ENCODE measurements at regions not wholly inside any gene's neighbourhood (a gene's known extent, or its start where the extent isn't known, plus 50 kb on each side); places are given as distances from the start of the nearest gene placed in this dataset.
"Not testable (repeated sequence)": the region's sequence is repeated elsewhere in the genome, so short reads cannot be mapped to it uniquely, and the experiment has no call there.

DNA sequence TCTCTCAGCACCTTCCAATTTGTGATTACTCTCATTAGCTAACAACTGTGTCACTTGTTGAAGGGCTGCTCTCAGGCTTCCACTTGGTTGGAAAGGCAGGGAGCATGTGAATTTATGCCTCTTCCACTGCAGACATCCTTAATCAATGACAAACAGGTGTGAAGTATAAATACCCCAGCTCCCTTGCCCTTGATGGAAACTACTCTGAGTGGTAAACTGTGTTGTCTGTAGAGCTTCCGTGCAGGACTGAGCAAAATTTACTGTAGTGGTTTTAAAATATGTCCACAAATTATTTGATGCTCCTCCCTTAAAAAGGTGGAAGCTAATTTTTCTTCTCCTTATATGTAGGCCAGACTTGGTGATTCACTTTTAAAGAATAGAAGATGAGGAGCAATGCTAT lies 253.0 kb upstream of the TBX18 start:
- Histone ChIP-seq H2AFZ (ENCODE audit: low read depth, low read length) (no peak overlapping the region), H3K27me3 (ENCODE audit: insufficient read depth, low read length) (no peaks in the 10 kb centered on the region), H3K4me1 (ENCODE audit: insufficient read depth, low read length) (no peaks in the 10 kb centered on the region), H3K4me3 (ENCODE audit: low read length) (no peak overlapping the region), H3K36me3 (ENCODE audit: insufficient read depth, low read length) (no peaks in the 10 kb centered on the region), H3K9me3 (ENCODE audit: low read length) (no peaks in the 10 kb centered on the region)

DNA sequence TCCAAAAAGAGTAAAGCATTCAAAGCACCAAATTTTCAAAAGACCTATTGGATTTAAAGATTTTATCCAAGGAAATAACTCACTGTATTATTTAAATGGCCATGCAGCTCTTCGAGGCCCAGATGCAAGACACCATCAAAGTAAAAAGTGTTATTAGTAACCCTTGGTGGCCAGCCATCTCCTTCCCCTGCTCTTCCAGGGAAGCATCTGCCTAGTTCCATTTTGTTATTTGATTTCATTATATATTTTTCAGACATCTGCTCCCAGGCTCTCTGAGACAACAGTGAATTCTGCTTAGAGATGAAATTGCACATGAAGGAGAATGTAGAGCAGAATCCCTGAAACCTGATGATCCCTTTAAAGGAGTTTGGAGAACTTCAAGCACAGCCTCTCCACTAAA lies 252.3 kb upstream of the TBX18 start:
- Histone ChIP-seq H3K9me3 (ENCODE audit: low read length) (no peaks in the 10 kb centered on the region), H2AFZ (ENCODE audit: low read depth, low read length) (no peak overlapping the region), H3K4me3 (ENCODE audit: low read length) (no peak overlapping the region), H3K27me3 (ENCODE audit: insufficient read depth, low read length) (no peaks in the 10 kb centered on the region), H3K36me3 (ENCODE audit: insufficient read depth, low read length) (no peaks in the 10 kb centered on the region), H3K4me1 (ENCODE audit: insufficient read depth, low read length) (no peaks in the 10 kb centered on the region)

DNA sequence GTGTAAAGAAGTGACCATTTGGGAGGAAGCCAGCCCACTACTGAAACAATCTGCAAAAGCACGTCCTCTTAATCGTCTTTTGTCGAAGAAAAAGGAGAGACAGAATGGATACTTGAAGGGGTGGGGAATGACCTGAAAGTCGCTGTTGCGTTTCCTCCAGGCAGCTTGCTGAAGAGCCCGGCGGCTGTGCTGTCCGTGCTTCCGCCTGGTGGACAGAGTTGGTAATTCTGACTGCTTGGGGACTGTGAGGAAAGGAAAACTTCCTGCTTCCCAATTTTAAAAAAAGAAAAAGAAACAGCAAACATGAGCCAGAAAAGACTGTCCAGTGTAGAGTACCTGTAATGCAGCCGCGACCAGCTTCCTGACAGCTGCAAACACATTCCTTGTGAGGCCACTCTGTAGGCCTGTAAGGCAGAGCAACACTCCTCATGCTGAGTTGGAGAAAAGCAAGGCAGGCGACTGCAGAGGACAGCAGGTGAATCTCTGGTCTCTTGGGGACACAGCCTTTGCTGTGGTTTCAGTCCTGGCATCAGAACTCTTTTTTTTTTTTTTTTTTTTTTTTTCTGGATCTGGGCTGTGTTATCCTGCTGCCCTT lies 251.1 kb upstream of the TBX18 start:
- no peaks in the 10 kb centered on the region for H3K27me3 ChIP-seq (ENCODE audit: insufficient read depth, low read length)
- H3K36me3 ChIP-seq (ENCODE audit: insufficient read depth, low read length): no peaks in the 10 kb centered on the region
- H3K4me3 ChIP-seq (ENCODE audit: low read length): no peak overlapping the region
- H2AFZ ChIP-seq (ENCODE audit: low read depth, low read length): no peak overlapping the region
- H3K9me3 ChIP-seq (ENCODE audit: low read length): no peaks in the 10 kb centered on the region
- H3K4me1 ChIP-seq (ENCODE audit: insufficient read depth, low read length): no peaks in the 10 kb centered on the region

DNA sequence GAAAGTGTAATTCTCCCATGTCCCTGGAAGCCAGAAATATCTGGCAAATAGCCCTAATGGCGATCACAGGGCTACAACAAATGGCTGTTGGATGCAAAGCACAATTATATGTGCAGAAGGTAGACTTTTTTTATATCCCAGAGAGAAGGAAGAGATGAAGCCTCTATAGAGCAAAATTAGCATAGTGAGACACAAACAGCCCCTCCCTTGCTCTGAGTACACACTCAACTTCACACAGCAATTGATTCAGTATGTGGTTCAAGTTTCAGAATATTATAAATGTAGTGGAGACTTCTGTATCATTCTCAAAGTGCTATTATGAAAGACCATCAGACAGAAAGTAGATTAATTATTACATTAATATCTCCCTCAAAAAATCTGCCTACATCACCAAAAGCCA lies 246.5 kb upstream of the TBX18 start:
- Histone ChIP-seq H3K4me1 (ENCODE audit: insufficient read depth, low read length) (no peaks in the 10 kb centered on the region), H3K4me3 (ENCODE audit: low read length) (no peak overlapping the region), H3K36me3 (ENCODE audit: insufficient read depth, low read length) (no peaks in the 10 kb centered on the region), H3K9me3 (ENCODE audit: low read length) (no peaks in the 10 kb centered on the region), H3K27me3 (ENCODE audit: insufficient read depth, low read length) (no peaks in the 10 kb centered on the region), H2AFZ (ENCODE audit: low read depth, low read length) (no peak overlapping the region)

DNA sequence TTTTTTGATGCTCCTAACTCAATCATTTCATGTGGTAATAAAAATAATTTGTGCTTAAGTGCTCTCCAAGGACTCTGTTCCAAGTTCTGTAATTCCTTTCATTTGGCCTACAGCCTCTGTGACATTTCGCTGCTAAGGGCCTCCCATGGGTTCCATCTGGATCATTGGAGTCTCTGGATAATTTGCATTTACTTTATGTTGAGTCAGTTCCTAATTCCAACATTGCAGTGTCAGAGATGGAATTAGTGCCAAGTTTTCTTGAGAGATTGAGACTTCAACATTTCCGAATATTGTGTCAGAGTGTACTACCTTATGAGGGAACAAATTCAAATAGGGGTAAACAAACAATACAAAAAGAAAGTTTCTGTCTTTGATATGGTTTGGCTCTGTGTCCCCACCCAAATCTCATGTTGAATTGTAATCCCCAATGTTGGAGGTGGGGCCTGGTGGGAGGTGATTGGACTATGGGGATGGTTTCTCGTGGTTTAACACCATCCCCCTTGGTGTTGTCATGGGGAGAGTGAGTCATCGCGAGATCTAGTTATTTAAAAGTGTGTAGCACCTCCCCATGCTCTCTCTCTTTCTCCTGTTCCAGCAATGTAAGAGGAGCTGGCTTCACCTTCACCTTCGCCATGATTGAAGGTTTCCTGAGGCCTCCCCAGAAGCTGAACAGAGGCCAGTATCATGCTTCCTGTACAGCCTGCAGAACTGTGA lies 244.1 kb upstream of the TBX18 start:
- H3K27me3 ChIP-seq (ENCODE audit: insufficient read depth, low read length): no peaks in the 10 kb centered on the region
- H3K9me3 ChIP-seq (ENCODE audit: low read length): no peaks in the 10 kb centered on the region
- no peak overlapping the region for H3K4me3 ChIP-seq (ENCODE audit: low read length)
- H3K4me1 ChIP-seq (ENCODE audit: insufficient read depth, low read length): no peaks in the 10 kb centered on the region
- no peaks in the 10 kb centered on the region for H3K36me3 ChIP-seq (ENCODE audit: insufficient read depth, low read length)
- H2AFZ ChIP-seq (ENCODE audit: low read depth, low read length): no peak overlapping the region

DNA sequence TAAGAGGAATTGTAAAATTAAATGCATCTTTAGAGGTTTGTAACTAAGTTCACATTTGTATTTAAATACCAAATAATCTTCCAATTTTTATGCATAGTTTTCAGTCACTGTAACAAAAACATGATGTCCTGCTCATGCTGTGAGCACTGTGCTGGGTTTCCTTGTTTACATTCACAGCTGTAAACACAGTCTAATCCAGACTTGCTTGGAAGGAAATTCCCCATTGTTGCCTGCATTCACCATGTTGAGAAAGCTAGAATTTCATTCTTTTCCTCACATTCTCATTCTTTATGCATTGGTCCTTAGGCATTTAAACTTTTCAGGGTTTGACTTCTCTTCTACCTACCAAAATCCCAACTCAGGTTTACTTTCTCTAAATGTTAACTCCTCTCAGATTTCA lies 242.0 kb upstream of the TBX18 start:
- no peaks in the 10 kb centered on the region for H3K27me3 ChIP-seq (ENCODE audit: insufficient read depth, low read length)

DNA sequence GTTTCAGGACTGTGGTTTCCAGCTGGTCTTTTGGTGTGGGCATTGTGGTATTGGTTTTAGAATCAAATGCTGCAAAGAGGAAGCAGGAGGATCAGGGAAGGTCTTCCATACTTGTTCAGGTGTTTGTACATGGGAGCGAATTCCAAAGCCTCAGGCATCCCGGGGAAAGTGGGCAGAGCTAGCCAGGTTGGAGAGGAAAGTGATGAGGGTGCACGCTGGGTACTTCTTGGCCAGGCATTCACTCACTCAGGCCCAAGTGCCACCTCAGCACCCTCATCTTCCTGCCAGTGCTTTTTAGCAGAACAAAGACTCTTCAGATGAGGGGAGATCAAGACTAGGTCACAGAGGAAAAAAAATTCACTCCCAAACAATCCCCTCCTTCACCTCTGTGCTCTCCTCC lies 241.1 kb upstream of the TBX18 start:
- no peak overlapping the region for H2AFZ ChIP-seq (ENCODE audit: low read depth, low read length)
- no peak overlapping the region for H3K4me3 ChIP-seq (ENCODE audit: low read length)
- H3K9me3 ChIP-seq (ENCODE audit: low read length): no peaks in the 10 kb centered on the region
- no peaks in the 10 kb centered on the region for H3K36me3 ChIP-seq (ENCODE audit: insufficient read depth, low read length)
- no peaks in the 10 kb centered on the region for H3K4me1 ChIP-seq (ENCODE audit: insufficient read depth, low read length)
- H3K27me3 ChIP-seq (ENCODE audit: insufficient read depth, low read length): no peaks in the 10 kb centered on the region

More for the DNA sequence above, 242.0 kb upstream of the TBX18 start:
- Histone ChIP-seq H3K36me3 (ENCODE audit: insufficient read depth, low read length) (no peaks in the 10 kb centered on the region), H3K4me3 (ENCODE audit: low read length) (no peak overlapping the region), H3K9me3 (ENCODE audit: low read length) (no peaks in the 10 kb centered on the region), H2AFZ (ENCODE audit: low read depth, low read length) (no peak overlapping the region), H3K4me1 (ENCODE audit: insufficient read depth, low read length) (no peaks in the 10 kb centered on the region)

DNA sequence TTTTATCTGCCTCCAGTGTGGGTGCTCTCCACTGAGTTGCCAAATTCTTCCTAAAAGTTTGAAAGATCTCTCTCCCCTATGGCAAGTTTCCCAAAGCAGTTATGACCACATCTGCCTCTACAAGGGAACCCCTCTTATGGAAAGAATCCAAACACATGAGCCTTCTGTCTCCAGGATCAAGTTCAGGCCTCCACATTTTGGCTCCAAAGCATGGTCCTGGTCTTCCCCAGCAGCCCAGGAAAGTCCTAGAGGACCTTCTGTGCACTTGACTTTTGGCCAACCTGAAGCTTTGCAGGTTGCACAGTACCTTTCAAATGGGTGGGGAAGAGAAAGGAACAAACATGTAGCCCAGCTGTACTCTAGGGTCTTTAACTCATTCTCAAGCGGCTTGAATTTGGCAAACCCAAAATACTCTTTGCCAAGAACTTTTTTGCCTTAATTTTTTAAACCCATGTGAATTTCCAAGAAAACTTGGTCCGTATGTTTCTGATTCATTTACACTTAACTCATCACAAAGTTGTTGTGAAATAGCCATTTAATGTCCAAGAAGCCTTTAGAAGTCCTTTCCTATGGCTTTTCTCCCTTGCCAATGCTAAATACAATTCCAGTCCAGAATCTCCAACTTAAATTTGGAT lies 240.1 kb upstream of the TBX18 start:
- H3K36me3 ChIP-seq (ENCODE audit: insufficient read depth, low read length): no peaks in the 10 kb centered on the region
- no peaks in the 10 kb centered on the region for H3K4me1 ChIP-seq (ENCODE audit: insufficient read depth, low read length)
- H2AFZ ChIP-seq (ENCODE audit: low read depth, low read length): no peak overlapping the region
- H3K27me3 ChIP-seq (ENCODE audit: insufficient read depth, low read length): no peaks in the 10 kb centered on the region
- no peak overlapping the region for H3K4me3 ChIP-seq (ENCODE audit: low read length)
- no peaks in the 10 kb centered on the region for H3K9me3 ChIP-seq (ENCODE audit: low read length)

DNA sequence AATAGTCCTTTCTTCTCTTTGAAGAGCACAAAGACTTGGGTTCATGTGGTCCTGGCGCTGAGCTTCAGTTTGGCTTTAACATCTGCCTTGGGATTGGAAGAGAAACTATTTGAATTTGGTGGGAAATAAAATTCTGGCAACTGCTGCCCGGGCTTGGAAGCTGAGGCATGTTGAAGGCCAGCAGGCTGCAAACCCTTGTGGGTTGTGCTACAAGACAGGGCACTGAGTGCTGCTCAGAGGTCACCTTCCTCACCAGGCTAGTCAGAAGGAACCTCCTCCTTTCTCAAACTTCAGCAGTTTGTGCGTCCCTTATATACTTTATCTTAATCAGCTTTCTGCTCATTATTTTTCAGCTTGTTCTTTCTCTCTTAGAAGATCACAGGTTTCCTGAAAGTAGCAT lies 238.4 kb upstream of the TBX18 start:
- H3K9me3 ChIP-seq (ENCODE audit: low read length): no peaks in the 10 kb centered on the region

DNA sequence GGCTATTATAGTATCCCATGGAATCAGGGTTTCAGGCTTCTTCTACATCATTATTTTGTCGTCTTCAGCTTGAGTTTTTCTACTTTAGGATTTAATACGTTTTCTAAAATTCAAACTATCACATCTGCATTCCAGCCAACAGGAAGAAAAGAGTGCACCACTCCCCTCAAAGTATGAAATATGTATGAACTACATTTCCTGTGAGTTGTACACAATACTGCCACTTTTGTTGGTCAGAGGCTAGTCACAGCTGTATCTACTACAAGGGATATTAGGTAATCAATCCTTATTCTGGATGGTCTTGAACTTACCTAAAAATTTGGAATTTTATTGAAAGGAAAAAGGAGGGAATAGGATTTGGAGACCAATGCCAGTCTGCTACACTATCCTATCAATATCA lies 235.6 kb upstream of the TBX18 start:
- H3K4me3 ChIP-seq (ENCODE audit: low read length): no peak overlapping the region
- H3K36me3 ChIP-seq (ENCODE audit: insufficient read depth, low read length): no peaks in the 10 kb centered on the region
- H3K27me3 ChIP-seq (ENCODE audit: insufficient read depth, low read length): no peaks in the 10 kb centered on the region
- no peak overlapping the region for H2AFZ ChIP-seq (ENCODE audit: low read depth, low read length)
- H3K9me3 ChIP-seq (ENCODE audit: low read length): no peaks in the 10 kb centered on the region
- H3K4me1 ChIP-seq (ENCODE audit: insufficient read depth, low read length): no peaks in the 10 kb centered on the region

More for the DNA sequence above, 238.4 kb upstream of the TBX18 start:
- Histone ChIP-seq H2AFZ (ENCODE audit: low read depth, low read length) (no peak overlapping the region), H3K4me3 (ENCODE audit: low read length) (no peak overlapping the region), H3K36me3 (ENCODE audit: insufficient read depth, low read length) (no peaks in the 10 kb centered on the region), H3K27me3 (ENCODE audit: insufficient read depth, low read length) (no peaks in the 10 kb centered on the region), H3K4me1 (ENCODE audit: insufficient read depth, low read length) (no peaks in the 10 kb centered on the region)

DNA sequence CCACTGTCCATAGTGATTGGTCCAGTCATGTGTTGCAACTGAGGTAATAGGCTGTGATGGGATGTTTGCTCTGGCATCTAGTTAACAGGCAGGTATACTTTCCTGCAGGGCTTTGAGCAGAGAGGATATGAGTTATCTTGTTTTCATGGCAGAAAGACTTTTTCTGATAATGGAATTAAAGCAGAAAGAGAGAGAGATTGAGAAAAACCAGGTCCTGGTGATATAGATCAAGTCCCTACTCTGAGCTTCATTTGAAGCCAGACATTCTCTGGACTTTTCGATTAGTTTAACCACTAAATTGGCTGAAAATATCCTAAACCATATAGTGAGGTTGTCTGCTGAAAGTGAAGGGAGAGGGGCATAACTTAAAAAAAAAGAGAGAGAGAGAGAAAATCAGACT lies 233.8 kb upstream of the TBX18 start:
- Histone ChIP-seq H3K9me3 (ENCODE audit: low read length) (no peaks in the 10 kb centered on the region), H3K4me1 (ENCODE audit: insufficient read depth, low read length) (no peaks in the 10 kb centered on the region), H2AFZ (ENCODE audit: low read depth, low read length) (no peak overlapping the region), H3K27me3 (ENCODE audit: insufficient read depth, low read length) (no peaks in the 10 kb centered on the region), H3K36me3 (ENCODE audit: insufficient read depth, low read length) (no peaks in the 10 kb centered on the region), H3K4me3 (ENCODE audit: low read length) (no peak overlapping the region)

DNA sequence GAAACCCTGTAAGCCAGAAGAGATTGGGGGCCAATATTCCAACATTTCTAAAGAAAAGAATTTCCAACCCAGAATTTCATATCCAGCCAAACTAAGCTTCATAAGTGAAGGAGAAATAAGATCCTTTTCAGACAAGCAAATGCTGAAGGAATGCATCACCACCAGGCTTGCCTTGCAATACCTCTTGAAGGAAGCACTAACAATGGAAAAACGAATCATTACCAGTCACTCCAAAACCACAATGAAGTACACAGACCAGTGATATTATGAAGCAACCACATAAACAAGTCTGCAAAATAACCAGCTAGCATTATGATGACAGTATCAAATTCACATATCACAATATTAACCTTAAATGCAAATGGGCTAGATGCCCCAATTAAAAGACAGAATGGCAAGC lies 224.4 kb upstream of the TBX18 start:
- not testable (repeated sequence) for H3K9me3 ChIP-seq (ENCODE audit: low read length); H2AFZ ChIP-seq (ENCODE audit: low read depth, low read length); H3K27me3 ChIP-seq (ENCODE audit: insufficient read depth, low read length); H3K4me1 ChIP-seq (ENCODE audit: insufficient read depth, low read length); H3K36me3 ChIP-seq (ENCODE audit: insufficient read depth, low read length); H3K4me3 ChIP-seq (ENCODE audit: low read length)

DNA sequence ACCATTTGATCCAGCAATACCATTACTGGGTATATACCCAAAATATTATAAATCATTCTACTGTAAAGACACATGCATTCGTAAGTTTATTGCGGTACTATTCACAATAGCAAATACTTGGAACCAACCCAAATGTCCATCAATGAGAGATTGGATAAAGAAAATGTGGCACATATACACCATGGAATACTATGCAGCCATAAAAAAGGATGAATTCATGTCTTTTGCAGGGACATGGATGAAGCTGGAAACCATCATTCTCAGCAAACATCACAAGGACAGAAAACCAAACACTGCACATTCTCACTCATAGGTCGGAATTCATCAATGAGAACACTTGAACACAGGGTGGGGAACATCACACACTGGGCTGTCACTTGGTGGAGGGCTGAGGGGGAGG lies 221.1 kb upstream of the TBX18 start:
- not testable (repeated sequence) for H3K9me3 ChIP-seq (ENCODE audit: low read length); H3K27me3 ChIP-seq (ENCODE audit: insufficient read depth, low read length); H3K4me1 ChIP-seq (ENCODE audit: insufficient read depth, low read length); H3K36me3 ChIP-seq (ENCODE audit: insufficient read depth, low read length); H2AFZ ChIP-seq (ENCODE audit: low read depth, low read length); H3K4me3 ChIP-seq (ENCODE audit: low read length)

Measured in neuron (in vitro differentiated cells).